Mesenteric fat pad (tissue), 1 donor: ENCODE measurements at regions not wholly inside any gene's neighbourhood (a gene's known extent, or its start where the extent isn't known, plus 50 kb on each side); places are given as distances from the start of the nearest gene placed in this dataset.

Experiments
- DNase-seq: peaks from one replicate; pipeline ENCODE4 v3.0.0-alpha.2; 2020; ENCODE audit warnings: low spot score
- donor health status: DM: yes; HTN: yes; CAD: no.

DNA sequence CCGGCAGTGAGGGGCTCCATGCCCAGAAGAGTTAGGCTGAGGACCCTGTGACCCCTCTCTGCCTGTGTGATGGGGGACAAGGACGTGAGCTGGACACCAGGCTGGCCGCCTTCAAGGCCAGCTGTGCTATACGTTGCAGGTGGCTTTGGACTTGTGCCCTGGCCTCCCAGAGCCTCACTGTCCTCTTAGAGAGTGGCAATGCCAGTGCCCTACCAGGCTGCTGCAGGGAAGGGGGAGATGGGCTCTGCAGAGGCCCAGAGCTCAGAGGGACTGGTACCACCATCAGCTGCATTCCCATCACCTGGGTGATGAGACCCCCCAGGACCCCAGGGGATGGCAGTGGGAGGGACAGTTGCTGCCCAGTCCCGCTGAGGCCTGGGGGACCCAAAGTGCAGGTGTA, 90.4 kb upstream of the SHISAL1 start:
- DNase-seq, result peak; percentile 60

- DNase-seq, result peak; percentile 88
Observed at GRCh38 chr22:44402196-44403111, 89.7 kb upstream of the SHISAL1 start.

DNA sequence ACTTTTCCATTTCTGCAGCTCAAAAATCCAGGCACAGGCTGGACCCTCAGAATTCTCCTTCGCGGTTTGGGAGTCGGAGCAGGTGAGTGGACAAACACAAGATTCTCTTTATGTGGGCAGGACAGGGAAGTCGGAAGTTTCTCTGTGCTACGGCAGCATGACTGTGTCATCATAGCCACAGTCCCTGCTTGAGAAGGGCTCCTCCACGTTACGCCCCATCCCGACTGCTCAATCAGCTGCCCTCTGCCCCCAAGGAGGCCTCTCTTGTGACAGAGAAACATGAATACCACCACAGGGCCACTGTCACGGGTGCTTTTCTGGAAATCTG, 89.0 kb upstream of the SHISAL1 start:
- peak; percentile 35 for DNase-seq

DNA sequence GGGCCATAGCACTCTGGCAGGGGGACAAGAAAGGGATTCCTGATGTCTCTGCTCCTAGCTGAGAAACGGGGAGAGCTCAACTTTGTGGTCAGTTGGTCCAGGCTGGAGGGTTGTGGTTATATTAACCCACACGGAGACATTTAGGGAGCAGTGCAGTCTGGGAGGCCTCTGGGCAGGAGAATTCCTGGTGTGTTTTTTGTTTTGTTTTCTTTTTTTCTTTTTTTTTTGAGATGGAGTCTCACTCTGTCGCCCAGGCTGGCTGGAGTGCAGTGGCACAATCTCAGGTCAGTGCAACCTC, 88.0 kb upstream of the SHISAL1 start:
- DNase-seq, result no peak

DNA sequence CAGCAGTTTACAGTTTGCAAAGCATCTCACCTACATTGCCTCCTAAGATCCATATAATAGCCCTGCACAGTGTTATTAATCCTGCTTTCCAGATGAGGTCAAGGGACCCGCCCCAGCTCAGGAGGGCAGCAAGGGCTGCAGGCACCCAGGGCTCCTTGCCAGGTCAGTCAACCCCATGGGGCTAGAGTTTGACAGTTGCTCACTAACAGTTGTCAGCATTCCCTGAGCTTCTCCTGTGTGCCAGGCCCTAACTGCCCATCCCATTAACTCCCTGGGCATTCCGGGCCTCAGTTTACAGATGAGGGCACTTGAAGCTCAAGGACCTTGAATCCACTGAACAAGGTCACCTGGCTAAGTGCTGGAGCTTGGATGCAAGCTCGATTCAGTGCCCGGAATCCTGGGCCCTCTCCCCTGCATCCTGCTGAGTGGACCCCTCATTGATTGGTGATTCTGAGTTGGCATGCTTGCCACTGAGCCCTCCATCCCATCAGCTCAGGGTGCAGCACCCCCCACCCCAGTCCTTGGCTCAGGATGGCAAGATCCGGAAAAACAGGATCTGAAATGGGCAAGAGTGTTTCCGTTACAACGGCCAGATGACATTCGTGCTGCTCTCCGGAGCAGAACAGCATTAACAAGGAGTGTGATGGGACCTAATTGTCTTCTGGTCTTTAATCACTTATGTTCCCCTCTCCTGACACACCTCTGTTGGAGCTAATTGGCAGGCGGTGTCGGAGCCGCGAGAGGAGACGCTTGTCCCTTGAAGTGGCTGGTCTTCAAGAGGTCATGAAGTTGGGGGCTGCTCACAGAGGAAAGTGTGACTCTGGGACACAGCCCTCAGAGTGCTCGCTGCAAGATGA, 87.4 kb upstream of the SHISAL1 start:
- peak; percentile 84 for DNase-seq

DNA sequence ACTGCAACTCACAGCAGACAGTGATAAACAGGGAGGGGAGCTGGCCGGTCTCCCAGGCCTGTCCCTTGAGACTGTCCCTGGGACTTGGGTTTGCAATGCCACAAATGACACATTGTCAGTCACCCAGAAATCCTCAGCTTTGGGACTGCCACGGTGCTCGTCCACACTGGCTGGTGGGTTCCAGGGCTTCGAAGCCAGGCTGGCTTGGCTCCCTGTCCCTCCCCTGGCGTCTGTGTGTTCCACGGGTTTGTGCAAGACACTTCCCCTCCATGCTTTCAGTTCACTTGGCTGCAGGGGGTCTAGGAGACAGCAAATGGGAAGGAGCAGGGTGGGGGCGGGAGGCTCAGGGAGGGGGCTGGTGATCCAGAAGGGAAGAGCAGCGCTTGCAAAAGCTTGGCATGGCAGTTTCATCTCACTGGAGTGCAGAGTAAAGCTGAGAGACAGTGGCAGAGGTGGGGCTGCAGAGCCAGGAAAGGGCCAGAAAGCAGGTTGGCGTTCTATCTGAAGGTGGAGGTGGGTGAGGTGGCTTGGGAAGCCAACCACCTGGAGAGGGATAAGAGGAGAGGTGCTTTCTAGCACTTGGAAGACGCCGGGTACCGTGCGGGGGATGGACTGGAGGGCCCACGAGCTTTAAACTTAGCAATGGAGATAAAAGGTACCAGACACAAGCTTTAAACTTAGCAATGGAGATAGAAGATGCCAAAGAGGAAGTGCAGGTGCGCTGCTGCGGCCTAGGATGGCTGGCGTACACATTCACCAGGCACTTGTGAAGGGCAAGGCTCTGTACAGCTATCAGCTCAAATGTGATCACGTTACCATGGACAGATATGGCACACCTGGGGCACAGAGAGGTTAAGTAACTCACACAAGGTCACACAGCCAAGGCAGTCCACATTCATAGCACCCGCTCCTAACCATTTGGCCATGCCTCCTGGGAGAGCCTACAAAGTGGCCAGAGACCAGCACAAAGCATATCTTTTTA, 86.4 kb upstream of the SHISAL1 start:
- DNase-seq, result peak; percentile 71

- peak; percentile 74 for DNase-seq
Observed at GRCh38 chr22:44396727-44397722, 84.3 kb upstream of the SHISAL1 start.

GRCh38 chr22:44396021-44396726, 83.4 kb upstream of the SHISAL1 start:
- DNase-seq, result peak; percentile 69

- DNase-seq, result peak; percentile 82
Observed at GRCh38 chr22:44395118-44396005, 82.6 kb upstream of the SHISAL1 start.

- peak; percentile 72 for DNase-seq
Observed at GRCh38 chr22:44394246-44395117, 81.7 kb upstream of the SHISAL1 start.

- DNase-seq, result peak; percentile 62
Observed at GRCh38 chr22:44393066-44393465, 80.3 kb upstream of the SHISAL1 start.

DNA sequence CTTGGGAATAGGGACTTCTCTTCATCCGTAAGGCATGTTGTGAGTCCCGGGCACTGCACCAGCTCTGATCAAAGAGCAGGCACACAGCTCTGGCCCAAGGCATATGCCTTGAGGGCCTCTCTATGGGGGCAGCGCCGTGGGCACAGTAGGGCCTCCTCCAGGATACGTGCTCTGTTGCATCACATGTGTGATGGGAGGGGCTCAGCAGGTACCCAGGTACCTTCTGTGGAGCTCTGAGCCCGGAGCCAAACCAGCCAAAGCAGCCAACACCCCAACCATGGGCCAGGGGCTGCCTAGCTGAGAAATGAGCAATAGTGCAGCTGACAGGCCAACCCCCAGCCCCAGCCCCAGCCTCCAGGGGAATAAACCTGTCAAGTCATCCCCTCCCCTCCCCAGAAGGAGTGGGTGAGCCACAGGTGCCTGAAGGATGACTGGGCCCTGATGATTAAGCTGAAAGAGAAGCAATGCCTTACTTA, 79.7 kb upstream of the SHISAL1 start:
- DNase-seq, result peak; percentile 60

DNA sequence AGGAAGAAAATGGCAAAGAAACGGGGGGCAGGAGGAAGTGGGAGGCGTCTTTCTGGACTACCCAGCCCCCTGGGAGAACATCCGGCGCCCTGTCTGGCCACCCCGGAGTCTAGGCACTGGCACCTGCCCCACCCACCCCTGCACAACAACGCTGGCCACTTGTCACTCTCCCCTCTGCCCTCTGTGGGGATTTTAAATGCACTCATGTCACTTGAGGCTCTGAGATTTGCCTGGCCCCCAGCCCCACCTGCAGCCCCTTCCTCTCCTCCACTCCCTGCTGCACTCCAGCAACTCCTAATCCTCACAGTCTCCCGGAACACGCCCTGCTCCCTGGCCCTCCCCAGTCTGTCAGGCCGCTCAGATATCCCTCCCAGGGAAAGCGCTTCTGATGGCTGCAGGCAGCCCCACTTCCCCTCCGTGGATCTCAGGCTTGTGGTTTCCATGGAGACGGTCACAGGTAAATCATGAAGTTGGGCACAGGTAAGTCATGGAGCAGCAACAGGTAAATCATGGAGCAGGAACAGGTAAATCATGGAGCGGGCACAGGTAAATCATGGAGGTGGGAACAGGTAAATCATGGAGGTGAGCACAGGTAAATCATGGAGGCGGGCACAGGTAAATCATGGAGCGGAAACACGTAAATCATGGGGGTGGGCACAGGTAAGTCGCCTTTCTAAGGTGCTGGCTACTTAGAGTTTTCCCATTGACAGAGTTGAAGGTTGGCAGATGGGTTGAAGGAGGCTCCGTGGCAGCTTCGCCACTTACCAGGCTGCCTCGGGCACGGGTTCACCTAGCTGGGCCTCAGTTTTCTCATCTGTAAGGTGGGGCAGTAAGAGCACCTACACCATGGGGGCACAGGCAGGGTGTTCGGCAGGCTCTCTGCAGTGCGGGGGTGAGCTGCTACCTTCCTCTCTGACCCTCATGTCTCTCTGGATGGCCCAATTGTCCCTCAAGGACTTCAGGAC, 79.0 kb upstream of the SHISAL1 start:
- DNase-seq, result peak; percentile 71

GRCh38 chr22:44391015-44391414, 78.3 kb upstream of the SHISAL1 start:
- DNase-seq, result peak; percentile 49

DNA sequence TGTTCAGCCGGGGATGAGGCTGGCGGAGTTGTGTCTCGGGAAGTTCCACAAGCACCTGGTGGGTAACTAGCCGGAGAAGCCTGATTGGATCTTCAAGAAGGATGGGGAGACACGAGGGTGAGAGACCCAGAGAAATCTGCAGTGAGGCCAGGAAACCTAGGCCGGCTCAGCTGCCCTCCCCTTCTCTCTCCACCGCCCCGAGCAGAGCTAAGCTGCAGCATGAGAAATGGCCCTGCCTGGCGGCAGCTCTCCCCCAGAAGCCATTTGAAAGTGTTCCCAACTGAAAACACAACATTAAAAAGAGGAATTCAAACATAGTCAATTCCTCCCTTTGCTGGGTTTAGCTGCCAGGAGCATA, 77.8 kb upstream of the SHISAL1 start:
- DNase-seq, result peak; percentile 41
